DMS114 treated with DMSO at 0.1 percent for 48 hours (cell line): ENCODE measurements at regions not wholly inside any gene's neighbourhood (a gene's known extent, or its start where the extent isn't known, plus 50 kb on each side); places are given as distances from the start of the nearest gene placed in this dataset.

Experiments
- DNase-seq: peaks from one replicate; lab custom pipeline; 2025; ENCODE audit not compliant: unreplicated experiment; lab: John Stamatoyannopoulos, UW

DNA sequence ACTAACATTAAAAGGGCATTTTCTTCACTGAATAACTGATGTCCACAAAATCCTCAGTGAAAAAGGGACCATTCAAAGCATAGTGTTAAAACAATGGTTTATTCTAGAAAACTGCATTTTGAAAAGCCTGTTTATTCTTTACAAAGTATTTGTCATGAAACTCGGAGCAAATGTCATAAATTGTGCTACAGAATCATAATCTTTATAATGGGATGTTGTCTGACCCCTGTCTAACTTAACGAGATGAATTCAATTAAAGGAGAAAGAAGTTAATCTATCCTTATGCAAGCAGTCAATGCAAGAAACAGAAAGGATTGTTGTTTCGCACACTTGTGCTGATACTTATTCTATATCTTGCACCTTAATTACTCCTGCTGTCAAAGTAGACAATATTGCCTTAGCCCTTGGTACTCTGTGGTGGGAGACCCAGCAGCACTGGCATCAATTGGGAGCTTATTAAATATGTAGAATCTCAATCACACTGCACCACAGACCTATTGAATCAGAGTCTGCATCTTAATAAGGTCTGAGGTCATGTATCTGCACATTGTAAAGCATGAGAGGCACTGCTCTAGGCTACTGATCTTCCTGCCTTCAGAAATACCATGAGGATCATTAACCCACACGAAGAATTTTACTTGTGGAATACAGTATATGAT, 708.3 kb downstream of the HDGFL1 start:
- DNase-seq = no peak

DNA sequence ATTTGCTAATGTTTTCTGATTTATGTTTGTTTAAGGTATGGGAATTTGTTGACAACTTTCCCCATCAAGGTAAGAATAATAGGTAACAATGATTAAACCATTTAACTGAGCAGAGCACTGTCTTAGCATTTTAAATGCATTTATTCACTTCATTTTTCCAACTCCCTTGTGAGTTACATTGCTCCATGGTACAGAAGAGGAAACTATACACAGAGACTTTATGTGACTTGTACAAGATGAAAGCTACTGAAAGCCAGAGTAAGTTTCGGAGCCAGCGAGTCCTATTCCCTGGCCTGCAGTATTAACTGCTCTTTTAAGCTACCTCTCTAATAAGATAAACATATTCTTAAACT, 708.8 kb downstream of the HDGFL1 start:
- no peak for DNase-seq

DNA sequence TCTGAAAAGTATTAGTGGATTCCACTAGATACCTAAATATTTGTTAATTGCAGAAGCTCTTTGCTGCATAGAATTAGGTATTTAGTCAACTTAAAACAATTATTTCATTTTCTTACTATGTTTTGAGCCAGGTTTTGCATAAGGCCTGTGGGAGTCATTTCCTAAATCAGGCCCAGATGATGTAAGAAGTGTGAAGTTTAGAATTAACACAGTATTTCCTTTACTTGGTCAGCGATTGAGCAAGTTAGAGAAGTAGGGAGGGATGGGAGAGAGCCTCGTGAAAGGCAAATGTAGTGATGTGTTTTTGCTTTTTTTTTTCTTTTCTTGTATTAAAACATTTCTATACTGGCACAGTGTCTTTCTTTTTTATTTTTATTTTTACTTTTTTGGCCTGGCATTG, 711.1 kb downstream of the HDGFL1 start:
- DNase-seq = no peak

DNA sequence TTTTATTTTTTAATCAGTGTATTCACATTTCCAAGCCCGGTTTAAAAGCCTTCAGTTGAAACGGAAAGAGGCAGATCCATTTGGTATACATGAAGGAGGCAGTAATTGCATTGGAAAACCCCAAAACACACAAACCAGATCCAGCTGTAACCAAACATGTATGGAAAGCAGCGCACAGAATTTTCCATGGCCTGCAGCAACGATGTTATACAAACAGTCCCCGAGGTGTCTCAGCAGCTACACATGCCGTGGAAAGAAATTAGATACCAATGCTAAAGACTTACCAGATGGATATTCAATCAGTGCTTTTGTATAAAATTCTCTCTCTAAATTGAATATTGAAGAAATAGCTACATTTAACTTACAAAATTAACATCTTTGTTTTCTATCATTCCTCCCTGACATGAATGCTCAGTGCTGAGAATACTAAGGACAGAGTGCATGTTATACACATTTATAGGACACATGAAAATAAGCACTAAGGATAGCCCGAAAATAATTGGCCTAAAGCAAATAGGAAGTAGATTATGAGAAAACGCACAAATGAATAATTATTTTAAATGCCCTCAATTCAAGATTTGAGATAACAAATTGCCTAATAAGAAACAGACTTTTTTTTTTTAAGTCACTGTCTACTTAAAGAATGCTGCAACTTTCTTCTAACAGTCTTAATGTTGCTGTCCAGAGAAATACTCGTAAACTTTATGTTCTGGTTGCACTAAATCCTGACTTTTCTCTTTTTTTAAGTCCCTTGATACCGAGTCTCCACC, 713.1 kb downstream of the HDGFL1 start:
- DNase-seq = no peak

DNA sequence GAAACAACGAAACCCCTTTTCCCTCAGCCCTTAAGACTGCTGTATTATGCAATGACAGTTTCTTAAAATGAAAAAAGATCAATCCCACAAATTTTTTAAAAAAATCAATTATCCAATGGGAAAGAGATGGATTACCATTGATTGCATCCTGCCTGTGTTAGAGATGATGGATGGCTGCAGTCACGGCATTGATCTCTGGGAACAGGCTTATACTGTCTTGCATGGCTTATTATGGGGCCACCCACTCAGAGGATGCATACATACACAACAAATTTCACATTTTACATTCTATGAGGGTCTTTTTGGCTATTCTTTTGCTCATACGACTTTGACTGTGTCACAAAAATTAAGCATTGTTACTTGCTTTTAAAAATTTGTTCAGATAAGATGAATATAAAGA, 724.3 kb downstream of the HDGFL1 start:
- no peak for DNase-seq

DNA sequence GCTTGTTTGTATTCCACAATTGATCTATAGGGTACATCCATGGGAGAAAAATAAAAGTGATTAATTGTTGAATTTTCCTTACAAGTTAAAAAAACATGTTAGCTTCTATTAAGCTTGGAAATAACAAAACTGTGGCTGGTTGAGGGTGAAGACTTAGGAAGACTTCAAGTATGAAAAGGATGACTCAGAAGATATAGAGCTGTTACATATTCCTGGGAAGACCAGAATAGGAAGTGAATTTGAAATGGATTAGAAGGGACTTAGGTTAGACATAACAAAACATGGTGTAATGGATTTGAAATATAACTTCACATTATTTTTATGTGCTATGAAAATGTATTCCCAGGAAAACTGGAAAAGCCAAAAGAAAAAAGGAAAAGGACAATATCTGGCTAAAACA, 732.2 kb downstream of the HDGFL1 start:
- no peak for DNase-seq

DNA sequence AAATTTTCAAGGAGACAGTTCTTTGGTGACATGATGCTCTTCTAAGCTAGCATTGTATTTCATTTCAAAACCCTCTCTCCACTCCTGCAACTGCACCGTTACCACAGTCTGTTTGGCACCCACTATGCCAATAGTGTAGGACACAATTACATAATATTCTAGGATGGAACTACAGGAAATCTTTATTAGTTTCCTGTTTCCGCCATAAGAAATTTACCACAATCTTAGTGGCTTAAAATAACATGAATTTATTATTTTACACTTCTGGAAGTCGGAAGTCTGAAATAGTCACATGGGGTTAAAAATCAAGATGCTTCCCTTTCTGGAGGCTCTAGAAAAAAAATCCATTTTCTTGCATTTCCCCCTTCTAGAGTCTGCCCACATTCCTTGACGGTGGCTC, 733.1 kb downstream of the HDGFL1 start:
- DNase-seq = no peak

DNA sequence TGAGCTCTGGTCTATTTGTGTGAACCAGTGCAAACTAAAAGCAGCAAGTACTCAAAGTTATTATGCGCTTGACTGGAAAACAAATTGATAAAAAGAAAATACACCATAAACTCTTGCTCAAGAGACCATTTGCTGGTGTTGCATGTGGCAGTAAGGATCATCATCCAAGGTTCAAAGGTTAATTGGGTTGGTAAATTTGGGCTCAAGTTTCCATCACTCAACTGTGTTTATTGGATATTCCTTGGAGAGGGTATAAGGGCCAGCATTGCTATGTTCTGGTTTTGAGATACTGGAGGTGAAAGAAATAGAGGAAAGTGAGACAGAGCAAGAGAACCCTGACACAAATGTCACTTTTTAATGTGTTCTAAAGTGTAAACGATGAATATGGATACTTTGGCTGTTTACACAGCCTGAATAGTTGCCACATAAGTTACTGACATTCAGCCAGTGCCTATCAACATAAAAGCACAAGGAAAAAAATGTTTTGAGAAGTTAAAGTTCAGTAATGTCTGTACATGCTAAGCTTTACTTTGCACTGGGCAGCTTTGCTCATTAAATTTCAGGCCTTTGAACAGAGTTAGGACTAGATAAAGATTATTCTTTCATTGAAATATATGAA, 736.1 kb downstream of the HDGFL1 start:
- DNase-seq = no peak

DNA sequence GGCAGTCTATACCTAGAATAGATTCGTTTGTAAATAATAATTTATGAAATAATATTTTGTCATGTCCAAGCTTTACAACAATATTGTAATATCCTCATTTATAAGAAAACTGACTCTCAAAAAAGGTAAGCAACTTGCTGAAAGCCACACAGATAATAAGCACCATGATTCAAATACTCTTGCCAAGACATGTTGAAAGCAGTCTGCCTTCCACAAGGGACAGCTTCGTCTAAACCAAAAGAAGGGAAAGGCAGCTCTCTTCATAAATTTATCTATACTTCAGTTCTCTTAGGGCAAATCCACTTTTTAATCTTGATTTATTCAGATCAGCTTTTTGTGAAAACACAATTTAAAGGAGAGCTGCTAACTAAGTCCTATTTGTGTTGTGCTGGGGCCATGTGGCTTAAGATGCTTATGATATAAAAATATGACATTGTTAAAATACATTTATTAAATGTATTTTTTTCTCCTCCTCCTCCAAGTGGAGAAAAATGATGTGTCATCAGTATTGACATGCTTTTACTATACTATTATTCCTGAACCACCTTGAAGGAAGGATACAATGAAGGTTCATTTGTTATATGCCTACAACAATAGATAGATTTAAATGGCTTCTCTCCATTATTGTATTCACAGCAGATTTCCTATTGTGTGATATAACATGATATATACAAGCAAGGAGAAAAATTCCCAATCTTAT, 737.0 kb downstream of the HDGFL1 start:
- no peak for DNase-seq

DNA sequence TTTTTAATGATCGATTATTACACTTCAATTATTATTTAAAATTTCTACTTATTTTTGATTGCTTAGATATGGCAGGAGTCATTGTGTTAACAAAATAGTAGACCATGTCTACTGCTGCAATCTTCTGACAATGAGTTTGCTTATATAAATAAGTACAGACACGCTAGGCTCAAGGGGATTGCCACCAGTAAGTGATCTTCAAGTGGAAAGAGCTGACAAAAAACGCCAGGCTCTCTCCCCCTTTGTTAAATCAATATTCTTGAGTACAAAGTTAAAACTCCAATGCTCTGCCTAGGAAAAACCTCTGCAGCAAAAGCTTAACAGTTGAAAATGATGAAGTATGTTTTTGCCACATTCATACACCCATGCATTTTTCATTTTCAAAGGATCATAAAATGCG, 738.1 kb downstream of the HDGFL1 start:
- no peak for DNase-seq

DNA sequence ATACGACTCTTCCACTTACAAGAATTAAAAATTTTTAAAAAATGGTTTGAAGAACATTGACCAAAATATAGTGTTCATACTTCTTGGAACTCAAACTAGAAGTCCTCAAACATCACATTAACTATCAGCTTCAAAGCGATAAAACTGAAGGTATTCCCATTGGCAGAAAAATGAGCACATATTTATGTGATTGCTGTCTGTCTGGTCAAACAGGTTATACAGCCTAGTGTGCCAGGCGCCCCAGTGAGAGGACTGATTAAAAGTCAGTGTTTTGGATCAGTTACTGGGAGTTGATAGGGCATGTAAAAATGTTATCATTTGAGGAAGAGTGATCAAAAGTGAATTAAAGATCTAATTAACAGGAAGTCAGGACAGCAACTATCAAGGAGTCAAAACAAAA, 738.8 kb downstream of the HDGFL1 start:
- no peak for DNase-seq

DNA sequence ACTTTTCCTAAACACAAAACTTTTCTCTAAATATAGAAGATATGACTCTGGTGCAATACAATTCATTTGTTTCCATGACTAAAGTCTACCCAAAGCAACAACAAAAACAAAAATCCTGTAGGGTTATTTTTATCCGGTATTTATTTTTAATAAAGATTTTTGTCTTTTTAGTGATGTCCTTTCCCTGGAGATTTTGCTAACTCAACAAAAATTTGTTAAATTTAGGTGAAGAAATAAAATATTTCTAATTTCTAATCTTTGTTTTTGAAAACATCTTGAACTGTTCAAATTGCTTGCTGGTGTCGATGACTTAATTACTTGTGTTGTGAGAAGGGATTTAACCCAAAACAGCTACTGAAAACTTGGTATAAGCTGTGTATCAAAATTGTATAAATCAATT, 741.8 kb downstream of the HDGFL1 start:
- no peak for DNase-seq

DNA sequence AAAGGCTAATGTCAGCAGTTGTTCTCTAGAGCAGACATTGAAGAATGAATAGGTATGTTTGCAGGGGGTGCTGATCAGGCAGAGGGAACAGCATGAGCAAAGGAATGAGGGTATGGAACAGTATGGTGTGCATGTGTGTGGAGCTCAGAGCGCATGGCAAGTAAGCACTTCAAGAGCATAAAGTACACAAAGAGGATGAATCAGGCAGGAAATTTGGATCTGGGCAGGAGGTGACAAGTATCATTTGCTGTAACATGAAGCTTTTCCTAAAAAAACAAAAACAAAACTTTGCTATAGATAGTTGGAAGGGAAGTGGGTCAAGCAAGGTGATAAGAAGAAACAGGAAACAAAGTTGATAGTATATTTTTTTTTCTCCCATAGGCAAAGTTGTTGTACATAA, 746.8 kb downstream of the HDGFL1 start:
- no peak for DNase-seq

DNA sequence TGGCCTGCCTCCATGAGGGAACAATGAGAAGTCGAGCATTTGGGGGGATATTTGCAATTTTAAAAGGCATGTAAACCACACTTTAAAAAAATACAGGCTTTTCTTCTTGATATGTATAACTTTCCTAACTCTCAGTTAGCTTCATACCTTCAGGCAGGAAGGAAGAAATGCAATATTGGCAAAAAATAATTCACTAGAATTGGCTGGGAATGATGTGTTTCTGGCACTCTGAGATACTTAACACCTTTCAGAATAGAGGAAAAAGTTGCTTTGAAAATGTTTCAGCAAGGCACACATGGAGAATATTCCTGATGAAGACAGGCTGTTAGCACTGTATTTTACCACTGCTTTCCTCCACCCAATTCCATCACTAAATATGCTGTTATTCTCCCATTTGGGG, 747.6 kb downstream of the HDGFL1 start:
- DNase-seq = no peak

DNA sequence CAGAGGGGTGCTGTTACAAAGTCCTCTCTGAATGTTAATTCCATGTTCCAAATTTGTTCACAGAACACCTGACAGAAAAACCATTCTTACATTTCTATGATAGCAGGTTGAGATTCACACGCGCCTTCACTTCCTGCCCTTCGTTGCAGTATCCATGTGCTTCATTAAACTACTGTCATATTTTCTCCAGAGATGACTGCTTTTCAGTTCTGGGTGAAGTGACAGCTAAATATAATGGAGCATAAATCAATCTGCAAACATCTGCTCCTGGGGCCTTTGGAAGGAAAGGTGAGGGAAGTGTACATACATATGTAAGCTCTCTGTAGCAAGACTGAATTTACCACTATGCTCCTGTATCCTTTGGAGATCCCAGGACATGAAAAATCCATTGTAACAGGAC, 750.2 kb downstream of the HDGFL1 start:
- DNase-seq = no peak

DNA sequence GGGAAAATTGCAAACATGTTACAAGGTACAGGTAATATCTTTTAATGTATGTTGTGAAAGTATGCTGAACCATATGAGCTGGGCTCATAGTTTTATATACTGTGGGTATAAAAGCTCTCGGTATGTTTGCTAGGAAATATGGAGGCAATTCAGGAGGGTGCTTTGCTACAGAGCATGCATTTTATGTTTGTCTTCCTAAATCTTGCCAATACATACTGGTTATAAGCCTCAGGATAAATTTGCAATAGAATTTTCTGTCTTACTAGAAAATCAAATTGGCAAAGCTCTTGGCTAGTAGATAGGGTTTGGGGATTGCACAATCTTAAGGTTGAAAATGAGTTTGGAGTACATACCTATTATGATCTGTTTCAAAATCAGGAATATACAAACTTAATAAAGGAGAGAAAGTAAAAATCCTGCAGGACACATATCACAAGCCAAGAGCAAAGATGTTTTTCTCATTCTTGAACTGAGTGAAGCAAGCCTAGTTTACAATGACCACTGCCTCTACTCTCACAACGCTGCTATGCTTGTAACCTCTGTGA, 751.2 kb downstream of the HDGFL1 start:
- DNase-seq = no peak

DNA sequence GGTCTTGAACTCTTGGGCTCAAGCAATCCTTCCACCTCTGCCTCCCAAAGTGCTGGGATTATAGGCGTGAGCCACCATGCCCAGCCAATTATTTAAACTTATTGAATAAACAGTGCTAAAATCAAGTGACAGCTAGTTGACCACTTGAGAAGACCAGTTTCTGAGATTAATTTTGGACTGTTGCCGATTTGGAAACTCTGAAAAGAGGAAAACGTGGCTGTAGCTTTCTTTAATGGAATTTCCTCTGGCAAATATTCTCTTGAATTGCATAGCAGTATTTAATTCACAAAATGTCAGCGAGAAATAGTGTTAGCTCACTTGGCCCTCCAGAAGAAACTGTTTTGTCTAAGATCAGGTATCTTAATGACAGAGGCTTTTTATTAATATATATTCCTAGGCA, 754.5 kb downstream of the HDGFL1 start:
- DNase-seq = no peak

DNA sequence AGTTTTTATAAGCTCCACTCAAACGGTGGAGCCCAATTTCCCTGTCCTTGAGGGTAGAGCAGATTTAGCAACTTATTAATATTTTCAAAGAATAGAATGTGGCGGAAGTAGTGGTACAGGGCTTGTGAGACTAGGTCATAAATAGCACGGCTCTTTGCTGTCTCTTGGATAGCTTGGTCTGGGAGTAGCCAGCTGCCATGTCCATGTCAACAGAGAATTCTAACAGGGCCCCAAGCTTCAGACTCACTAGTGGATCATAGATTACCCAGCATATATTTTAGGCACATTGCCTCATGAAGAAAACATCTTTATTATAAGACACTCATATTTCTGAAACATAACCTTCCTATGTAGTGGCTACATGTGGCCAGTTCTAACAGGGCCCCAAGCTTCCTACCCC, 755.7 kb downstream of the HDGFL1 start:
- no peak for DNase-seq

DNA sequence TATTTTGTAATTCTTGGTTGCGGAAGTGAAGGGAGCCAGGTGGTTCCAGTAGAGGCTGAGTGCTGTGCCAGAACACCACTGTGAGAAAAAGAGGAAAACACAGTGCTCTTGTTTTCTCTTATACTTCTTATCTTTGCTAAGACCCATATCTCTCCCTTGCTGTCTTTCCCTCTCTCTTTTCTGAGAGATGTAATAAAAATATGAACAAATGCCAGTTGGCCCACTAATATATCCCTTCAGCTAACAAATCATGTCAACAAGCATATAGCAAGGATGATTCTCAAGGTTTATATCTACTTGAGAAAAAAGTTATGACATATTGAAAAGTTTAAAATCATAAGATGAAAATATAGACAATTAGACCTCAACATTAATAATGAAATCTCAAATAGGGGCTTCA, 758.3 kb downstream of the HDGFL1 start:
- DNase-seq = no peak

DNA sequence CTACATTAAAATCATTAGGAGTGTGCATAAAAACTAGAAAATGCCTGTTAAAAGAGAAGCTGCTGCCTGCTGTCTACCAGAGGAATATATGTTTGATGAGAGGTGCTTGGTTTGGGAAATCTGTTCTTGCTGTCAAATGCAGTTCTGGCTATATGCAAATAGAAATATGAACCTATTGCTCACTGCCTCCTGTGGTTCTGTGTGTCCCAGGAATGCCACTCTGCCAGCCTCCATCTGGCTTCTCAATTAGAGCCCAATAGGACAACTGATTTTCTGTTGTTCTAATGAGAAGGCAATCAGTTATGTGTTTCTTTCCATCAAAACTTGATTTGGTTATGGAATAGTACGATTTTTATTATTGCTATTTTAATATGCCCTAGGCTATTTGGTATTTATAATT, 759.7 kb downstream of the HDGFL1 start:
- no peak for DNase-seq

DNA sequence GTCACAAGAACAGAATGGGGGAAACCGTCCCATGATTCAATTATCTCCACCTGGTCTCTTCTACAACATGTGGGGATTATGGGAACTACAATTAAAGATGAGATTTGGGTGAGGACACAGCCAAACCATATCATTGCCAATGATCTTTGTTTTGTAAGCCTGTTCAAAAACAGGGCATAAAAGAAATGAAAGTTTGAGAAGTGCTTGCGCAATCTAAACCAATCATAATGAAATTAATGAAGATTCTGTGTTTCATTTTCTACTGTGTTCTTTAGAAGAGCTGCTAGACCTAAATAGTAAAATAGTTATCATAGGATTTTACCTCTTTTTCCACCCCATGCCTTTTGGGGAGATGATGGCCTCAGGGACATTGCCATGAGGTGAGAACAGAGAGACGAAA, 761.3 kb downstream of the HDGFL1 start:
- no peak for DNase-seq

DNA sequence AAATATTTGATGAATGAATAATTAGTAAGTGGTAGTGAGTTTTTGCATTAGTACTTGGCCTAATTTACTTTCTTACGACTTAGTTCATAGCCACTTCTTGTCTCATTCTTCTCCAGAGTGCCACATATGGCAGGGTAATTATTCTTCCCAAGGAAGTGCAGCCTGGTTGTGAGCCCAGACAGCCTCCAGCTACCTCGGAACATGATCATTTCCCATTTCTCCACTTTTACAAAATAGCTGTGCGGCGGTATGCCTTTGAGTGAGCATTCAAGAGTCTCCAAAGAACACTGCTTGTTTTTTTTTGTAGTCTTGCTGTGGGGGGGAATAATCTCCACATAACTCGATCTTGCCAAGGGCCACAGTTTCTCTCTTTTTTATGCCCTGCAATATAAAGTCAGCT, 765.0 kb downstream of the HDGFL1 start:
- DNase-seq = no peak
